Activated CD4-positive, alpha-beta T cell treated with anti-CD3 and anti-CD28 coated beads, Interleukin-2, amount 10 ng/mL, durations not matched to agents 7 days and 5 days (primary cell): ENCODE measurements at regions not wholly inside any gene's neighbourhood (a gene's known extent, or its start where the extent isn't known, plus 50 kb on each side); places are given as distances from the start of the nearest gene placed in this dataset.
"Not testable (repeated sequence)": the region's sequence is repeated elsewhere in the genome, so short reads cannot be mapped to it uniquely, and the experiment has no call there.

Source experiments
- CTCF ChIA-PET: fragments of 350-600 bp; sonication (Branson Sonifier 250); formaldehyde crosslinking; loops from one replicate; lab custom pipeline; 2021; ENCODE audit warnings: antibody characterized with exemption; lab: Charles Lee
- POLR2A ChIA-PET: fragments of 350-600 bp; sonication (Branson Sonifier 250); formaldehyde crosslinking; loops from one replicate; lab custom pipeline; 2021; ENCODE audit warnings: antibody characterized with exemption; lab: Charles Lee
- DNase-seq: peaks from one replicate; pipeline ENCODE4 v3.0.0-alpha.2; 2020
- H3K27ac Mint-ChIP-seq: one replicate; pipeline ENCODE4 v1.8.0; 2021; ENCODE audit warnings: mild to moderate bottlenecking, moderate library complexity, mixed read lengths
- H3K27me3 Mint-ChIP-seq: one replicate; pipeline ENCODE4 v1.8.0; 2021; ENCODE audit warnings: mixed read lengths
- H3K36me3 Mint-ChIP-seq: one replicate; pipeline ENCODE4 v1.8.0; 2021; ENCODE audit warnings: low read depth, mixed read lengths
- H3K4me1 Mint-ChIP-seq: one replicate; pipeline ENCODE4 v1.8.0; 2021; ENCODE audit warnings: mixed read lengths
- H3K4me3 Mint-ChIP-seq: one replicate; pipeline ENCODE4 v1.8.0; 2021; ENCODE audit warnings: mild to moderate bottlenecking, moderate library complexity, mixed read lengths
- H3K9me3 Mint-ChIP-seq: one replicate; pipeline ENCODE4 v1.8.0; 2021; ENCODE audit warnings: mixed read lengths

DNA sequence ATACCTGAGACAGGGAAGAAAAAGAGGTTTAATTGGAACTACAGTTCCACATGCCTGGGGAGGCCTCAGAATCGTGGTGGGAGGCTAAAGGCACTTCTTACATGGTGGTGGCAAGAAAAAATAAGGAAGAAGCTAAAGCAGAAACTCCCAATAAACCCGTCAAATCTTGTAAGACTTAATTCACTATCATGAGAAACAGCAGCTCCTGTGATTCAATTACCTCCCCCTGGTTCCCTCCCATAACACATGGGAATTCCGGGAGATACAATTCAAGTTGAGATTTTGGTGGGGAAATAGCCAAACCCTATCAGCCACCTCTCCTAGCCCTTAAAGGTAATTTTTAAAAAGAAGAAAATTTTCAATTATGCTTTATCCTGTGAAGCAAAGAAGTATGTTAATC is 728.8 kb downstream of the RNF144A start:
- POLR2A ChIA-PET: no interaction called here
- H3K27ac Mint-ChIP-seq: no peak overlapping the region
- no peaks in the 10 kb centered on the region for H3K27me3 Mint-ChIP-seq
- no peak for DNase-seq
- peaks cover 19% of the 10 kb centered on the region for H3K36me3 Mint-ChIP-seq
- no peak overlapping the region for H3K4me3 Mint-ChIP-seq
- H3K9me3 Mint-ChIP-seq: peaks cover 35% of the 10 kb centered on the region
- peaks cover 14% of the 10 kb centered on the region for H3K4me1 Mint-ChIP-seq
- CTCF ChIA-PET: interaction anchor here (1.1 kb wide), 2 partner anchors 30 to 61 kb away, joined by 3 to 4 read pairs; no protein-coding TSS in a partner anchor

DNA sequence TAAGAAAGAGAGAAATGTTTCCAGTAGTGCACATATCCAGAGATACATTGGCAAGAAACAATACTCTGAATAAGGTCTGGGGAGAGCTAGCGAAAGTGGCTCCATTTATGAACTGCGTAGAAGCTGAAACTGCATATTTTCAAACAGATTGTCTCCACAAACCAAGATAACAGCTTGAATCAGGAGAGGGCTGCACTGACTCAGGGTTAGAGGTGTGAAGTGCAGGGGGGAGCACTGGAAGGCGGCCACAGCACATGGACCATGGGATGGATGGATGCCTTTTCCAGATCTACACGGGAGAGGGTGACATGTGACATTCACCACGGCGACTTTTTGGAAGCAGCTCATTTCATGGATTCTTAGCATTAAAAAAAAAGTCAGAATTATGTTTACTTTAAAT is 729.4 kb downstream of the RNF144A start:
- no peak for DNase-seq
- peaks cover 16% of the 10 kb centered on the region for H3K36me3 Mint-ChIP-seq
- ChIA-PET POLR2A (no interaction called here), CTCF (interaction anchor here (0.6 to 1.9 kb wide), 5 partner anchors 8 to 110 kb away, joined by 3 to 7 read pairs (median 4); no protein-coding TSS in a partner anchor)
- H3K27ac Mint-ChIP-seq: no peak overlapping the region
- H3K9me3 Mint-ChIP-seq: peaks cover 34% of the 10 kb centered on the region
- H3K4me3 Mint-ChIP-seq: no peak overlapping the region
- peaks cover 14% of the 10 kb centered on the region for H3K4me1 Mint-ChIP-seq
- H3K27me3 Mint-ChIP-seq: no peaks in the 10 kb centered on the region

DNA sequence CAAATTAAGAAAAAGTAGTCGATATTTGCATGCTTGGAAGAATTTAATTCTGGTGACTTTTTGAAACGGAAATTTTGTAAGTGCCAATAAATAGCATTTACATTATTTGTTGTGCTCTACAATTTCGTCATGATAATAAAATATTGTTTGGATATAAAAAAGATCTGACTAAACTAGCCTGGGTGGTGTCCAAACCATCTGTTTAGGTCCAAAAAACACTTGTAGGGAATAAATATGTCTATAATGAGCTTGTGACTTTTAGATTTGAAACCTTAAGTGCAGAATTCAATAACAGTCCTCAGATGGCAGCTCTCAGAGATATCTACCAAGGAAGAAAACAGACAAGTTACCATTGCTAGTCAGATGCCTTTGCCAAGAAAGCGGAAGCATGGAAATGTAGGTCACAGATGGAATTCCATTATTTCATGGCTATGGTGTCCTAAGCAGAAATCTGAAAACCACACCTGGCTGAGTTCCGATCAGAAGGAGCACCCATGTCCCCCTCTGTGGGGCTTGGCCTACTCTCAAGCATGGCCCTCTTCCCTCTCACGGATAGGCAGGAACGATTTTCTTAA is 731.1 kb downstream of the RNF144A start:
- Mint-ChIP-seq H3K36me3 (peaks cover 13% of the 10 kb centered on the region), H3K4me3 (no peak overlapping the region), H3K9me3 (peaks cover 26% of the 10 kb centered on the region), H3K4me1 (peaks cover 14% of the 10 kb centered on the region), H3K27ac (no peak overlapping the region), H3K27me3 (no peaks in the 10 kb centered on the region)
- DNase-seq: no peak
- POLR2A ChIA-PET: no interaction called here
- CTCF ChIA-PET: interaction anchor here (0.5 to 1.9 kb wide), 2 partner anchors 10 to 538 kb away, joined by 3 to 7 read pairs; no protein-coding TSS in a partner anchor

DNA sequence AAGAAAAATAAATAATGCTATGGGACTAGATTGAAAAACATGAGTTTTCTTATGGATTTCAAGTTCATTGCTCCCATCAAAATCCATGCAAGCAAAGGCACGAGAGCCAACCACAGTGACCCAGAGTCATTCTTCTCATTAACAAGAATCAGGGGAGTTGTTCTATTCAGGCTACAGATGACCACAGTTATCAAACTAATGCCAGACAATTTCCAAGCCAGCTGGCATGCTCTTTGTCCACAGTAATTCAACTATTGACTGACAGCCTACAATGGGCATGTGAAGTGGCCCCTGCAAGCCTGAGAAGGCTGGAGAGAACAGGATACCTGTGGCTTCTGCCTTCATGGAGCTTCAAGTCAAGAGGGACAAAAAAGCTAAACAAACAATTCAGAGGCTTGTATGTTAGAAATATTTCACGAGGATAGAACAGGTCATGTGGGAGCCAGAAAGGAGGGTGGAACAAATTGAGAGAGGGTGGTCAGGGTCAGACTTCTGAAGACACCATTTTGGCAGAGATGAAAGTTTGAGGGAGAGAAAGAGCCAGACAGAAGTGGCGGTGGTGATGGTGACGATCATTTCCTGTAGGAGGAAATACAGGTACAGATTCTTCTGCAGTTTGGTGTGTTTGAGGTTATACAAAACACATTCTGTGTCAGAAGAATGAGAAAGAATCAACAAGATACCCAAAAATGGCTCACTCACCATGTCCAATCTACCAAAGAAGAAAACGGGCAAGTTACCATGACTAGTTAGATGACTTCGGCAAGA is 732.4 kb downstream of the RNF144A start:
- ChIA-PET CTCF (interaction anchor here (0.6 to 1.5 kb wide), 4 partner anchors 10 to 33 kb away, joined by 3 to 4 read pairs (median 4); no protein-coding TSS in a partner anchor), POLR2A (no interaction called here)
- Mint-ChIP-seq H3K9me3 (peaks cover 25% of the 10 kb centered on the region), H3K27me3 (no peaks in the 10 kb centered on the region), H3K36me3 (peaks cover 8% of the 10 kb centered on the region), H3K4me1 (peaks cover 14% of the 10 kb centered on the region), H3K4me3 (no peak overlapping the region), H3K27ac (peak overlapping the region; percentile 63)
- DNase-seq: no peak

DNA sequence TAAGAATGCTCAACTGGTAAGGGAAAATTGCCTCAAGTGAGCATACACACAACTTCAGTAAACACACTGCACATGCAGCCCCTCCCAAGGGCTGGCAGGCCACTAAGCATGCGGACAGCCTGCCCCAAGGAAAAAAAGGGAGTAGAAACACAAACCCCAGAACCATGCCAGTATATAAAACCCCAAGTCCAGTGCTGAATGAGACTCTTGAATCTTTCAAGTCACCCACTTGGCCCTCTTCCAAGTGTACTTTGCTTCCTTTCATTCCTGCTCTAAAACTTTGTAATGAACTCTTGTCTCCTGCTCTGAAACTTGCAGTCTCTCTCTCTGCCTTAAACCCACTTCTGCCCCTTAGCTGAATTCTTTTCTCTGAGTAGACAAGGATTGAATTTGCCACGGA is 736.4 kb downstream of the RNF144A start:
- H3K36me3 Mint-ChIP-seq: peaks cover 8% of the 10 kb centered on the region
- ChIA-PET CTCF (interaction anchor here (1.2 kb wide), 1 partner anchor 16 kb away, joined by 4 read pairs; no protein-coding TSS in a partner anchor), POLR2A (no interaction called here)

DNA sequence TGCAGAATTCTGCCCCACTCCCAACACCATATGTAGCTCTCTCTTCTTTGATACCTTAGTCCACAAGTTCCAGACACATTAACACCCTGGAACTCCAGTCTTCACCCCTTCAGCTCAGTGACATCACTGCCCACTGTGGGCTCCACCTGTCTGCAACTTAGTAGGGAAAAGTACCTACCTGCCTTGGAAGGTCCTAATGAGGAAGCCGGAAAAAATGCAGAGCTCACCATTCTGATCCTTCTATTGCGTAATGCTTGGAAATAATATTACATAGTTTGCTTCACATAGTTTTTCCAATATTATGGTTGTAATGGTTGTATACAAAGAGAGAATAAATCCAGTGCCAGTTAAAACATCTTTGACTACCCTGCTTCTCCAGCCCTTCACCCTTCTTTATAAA is 738.4 kb downstream of the RNF144A start:
- H3K27me3 Mint-ChIP-seq: no peaks in the 10 kb centered on the region
- no peak overlapping the region for H3K4me3 Mint-ChIP-seq
- no peak for DNase-seq
- H3K9me3 Mint-ChIP-seq: peaks cover 43% of the 10 kb centered on the region
- POLR2A ChIA-PET: no interaction called here
- no peak overlapping the region for H3K27ac Mint-ChIP-seq
- H3K4me1 Mint-ChIP-seq: peaks cover 2% of the 10 kb centered on the region
- CTCF ChIA-PET: interaction anchor here (0.8 to 1.2 kb wide), 3 partner anchors 13 to 157 kb away, joined by 3 read pairs; no protein-coding TSS in a partner anchor
- peaks cover 3% of the 10 kb centered on the region for H3K36me3 Mint-ChIP-seq

More for the DNA sequence above, 736.4 kb downstream of the RNF144A start:
- no peak overlapping the region for H3K4me3 Mint-ChIP-seq
- H3K27ac Mint-ChIP-seq: no peak overlapping the region
- H3K4me1 Mint-ChIP-seq: peaks cover 12% of the 10 kb centered on the region
- H3K9me3 Mint-ChIP-seq: peaks cover 38% of the 10 kb centered on the region
- DNase-seq: no peak
- no peaks in the 10 kb centered on the region for H3K27me3 Mint-ChIP-seq

DNA sequence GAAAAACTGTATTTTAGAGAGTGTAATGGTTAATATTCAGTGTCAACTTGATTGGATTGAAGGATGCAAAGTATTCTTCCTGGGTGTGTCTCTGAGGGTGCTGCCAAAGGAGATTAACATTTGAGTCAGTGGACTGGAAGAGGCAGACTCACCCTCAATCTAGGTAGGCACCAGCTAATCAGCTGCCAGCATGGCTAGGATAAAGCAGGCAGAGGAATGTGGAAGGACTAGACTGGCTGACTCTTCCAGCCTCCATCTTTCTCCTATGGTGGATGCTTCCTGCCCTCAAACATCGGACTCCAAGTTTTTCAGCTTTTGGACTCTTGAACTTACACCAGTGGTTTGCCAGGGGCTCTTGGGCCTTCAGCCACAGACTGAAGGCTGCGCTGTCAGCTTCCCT is 740.3 kb downstream of the RNF144A start:
- DNase-seq, H3K27me3 Mint-ChIP-seq, H3K4me3 Mint-ChIP-seq, POLR2A ChIA-PET, H3K4me1 Mint-ChIP-seq, H3K36me3 Mint-ChIP-seq: not testable (repeated sequence)
- H3K27ac Mint-ChIP-seq: peak overlapping the region; percentile 48
- peaks cover 47% of the 10 kb centered on the region for H3K9me3 Mint-ChIP-seq
- CTCF ChIA-PET: interaction anchor here (0.7 to 1.6 kb wide), 3 partner anchors 9 to 88 kb away, joined by 3 to 6 read pairs (median 3); no protein-coding TSS in a partner anchor

DNA sequence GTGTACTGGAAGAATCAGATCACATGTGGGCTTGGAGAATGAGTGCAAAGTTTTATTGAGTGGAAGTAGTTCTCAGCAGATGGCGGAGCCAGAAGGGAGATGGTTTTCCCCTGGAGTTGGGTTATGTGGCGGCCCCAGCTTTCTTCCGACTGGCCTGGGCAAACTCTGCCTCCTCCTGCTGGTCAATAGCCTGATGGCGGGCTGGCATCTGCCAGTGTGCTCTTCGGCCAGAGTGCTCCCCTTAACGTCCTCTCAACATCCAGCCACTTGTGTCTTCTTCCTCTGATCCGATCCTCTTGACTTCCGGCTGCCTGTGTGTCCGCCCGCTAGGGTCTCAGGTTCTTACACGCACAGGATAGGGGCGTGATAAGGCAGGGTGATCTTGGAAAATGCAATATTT is 741.3 kb downstream of the RNF144A start:
- no peaks in the 10 kb centered on the region for H3K4me1 Mint-ChIP-seq
- ChIA-PET CTCF (interaction anchor here (0.7 to 1.6 kb wide), 2 partner anchors 13 to 89 kb away, joined by 3 to 6 read pairs; no protein-coding TSS in a partner anchor), POLR2A (no interaction called here)
- no peak overlapping the region for H3K27ac Mint-ChIP-seq
- peaks cover 47% of the 10 kb centered on the region for H3K9me3 Mint-ChIP-seq
- H3K36me3 Mint-ChIP-seq: no peaks in the 10 kb centered on the region
- H3K4me3 Mint-ChIP-seq: no peak overlapping the region
- no peaks in the 10 kb centered on the region for H3K27me3 Mint-ChIP-seq
- DNase-seq: no peak

DNA sequence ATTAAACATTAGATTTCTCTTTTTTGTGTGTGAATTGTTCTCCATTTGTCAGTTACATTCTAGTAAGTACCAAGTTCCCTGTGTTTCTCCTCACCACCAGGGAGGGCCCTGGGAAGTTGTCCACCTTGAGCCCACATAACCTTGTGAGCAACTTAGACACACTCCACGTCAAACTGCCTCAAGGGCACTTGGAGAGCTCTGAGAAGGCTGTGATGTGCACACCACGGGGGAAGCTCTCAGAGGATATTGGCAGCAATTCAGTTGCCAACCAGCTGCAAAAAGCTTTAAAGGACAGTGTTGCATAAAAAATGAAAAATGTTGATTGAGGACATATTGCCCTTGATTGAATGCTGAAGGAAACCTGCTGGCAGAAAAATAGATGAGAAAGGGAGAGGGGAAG is 743.6 kb downstream of the RNF144A start:
- Mint-ChIP-seq H3K9me3 (peaks cover 37% of the 10 kb centered on the region), H3K4me3 (no peak overlapping the region), H3K4me1 (peaks cover 1% of the 10 kb centered on the region), H3K36me3 (no peaks in the 10 kb centered on the region), H3K27ac (no peak overlapping the region), H3K27me3 (no peaks in the 10 kb centered on the region)
- POLR2A ChIA-PET: no interaction called here
- no peak for DNase-seq
- CTCF ChIA-PET: interaction anchor here (1.0 kb wide), 1 partner anchor 11 kb away, joined by 5 read pairs; no protein-coding TSS in a partner anchor

DNA sequence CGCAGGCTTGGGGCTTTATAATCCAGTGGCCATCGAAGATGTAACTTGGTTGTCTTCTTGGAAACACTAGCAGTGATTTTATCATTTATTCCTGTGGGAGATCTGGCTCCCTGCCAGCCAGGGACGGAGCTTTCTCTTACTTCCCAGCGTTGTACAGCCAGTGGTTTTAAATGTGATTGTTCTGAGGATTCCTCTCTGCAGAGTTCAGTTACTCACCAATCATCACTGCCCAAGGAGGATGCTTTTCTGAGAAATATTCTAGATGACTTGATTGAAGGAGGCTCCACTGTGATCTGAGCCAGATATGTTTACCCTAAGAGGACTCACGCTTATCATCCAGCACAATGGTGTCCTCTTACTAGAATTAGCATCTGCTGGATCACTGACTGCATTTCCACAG is 744.3 kb downstream of the RNF144A start:
- ChIA-PET POLR2A (no interaction called here), CTCF (interaction anchor here (1.0 kb wide), 1 partner anchor 10 kb away, joined by 5 read pairs; no protein-coding TSS in a partner anchor)
- Mint-ChIP-seq H3K9me3 (peaks cover 40% of the 10 kb centered on the region), H3K36me3 (peaks cover 2% of the 10 kb centered on the region), H3K27ac (no peak overlapping the region), H3K4me1 (peaks cover 1% of the 10 kb centered on the region), H3K4me3 (no peak overlapping the region), H3K27me3 (no peaks in the 10 kb centered on the region)
- DNase-seq: no peak

DNA sequence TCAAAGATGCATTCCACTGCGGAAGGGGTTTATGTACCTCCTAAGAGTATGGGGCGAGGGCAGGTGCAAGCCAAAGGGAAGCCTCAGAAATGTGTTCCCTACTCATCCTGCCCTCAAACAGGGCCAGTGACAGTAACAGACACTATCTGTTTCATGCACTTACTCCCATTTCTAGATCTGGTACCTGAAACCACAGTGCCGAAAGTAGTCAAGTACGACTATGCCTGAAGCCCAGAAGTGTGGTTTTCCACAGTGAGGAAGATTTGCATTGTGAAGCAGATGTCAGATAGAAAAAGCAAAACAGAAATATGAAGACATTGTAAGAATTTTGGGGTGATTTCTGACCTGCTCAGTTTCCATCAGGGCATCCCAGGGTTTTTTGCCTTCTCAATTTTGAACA is 748.7 kb downstream of the RNF144A start:
- no peak for DNase-seq
- Mint-ChIP-seq H3K9me3 (peaks cover 17% of the 10 kb centered on the region), H3K4me1 (peaks cover 6% of the 10 kb centered on the region), H3K27ac (no peak overlapping the region), H3K36me3 (peaks cover 6% of the 10 kb centered on the region), H3K4me3 (no peak overlapping the region), H3K27me3 (no peaks in the 10 kb centered on the region)
- ChIA-PET POLR2A (no interaction called here), CTCF (interaction anchor here (0.7 to 1.0 kb wide), 2 partner anchors 8 to 46 kb away, joined by 3 read pairs; no protein-coding TSS in a partner anchor)

DNA sequence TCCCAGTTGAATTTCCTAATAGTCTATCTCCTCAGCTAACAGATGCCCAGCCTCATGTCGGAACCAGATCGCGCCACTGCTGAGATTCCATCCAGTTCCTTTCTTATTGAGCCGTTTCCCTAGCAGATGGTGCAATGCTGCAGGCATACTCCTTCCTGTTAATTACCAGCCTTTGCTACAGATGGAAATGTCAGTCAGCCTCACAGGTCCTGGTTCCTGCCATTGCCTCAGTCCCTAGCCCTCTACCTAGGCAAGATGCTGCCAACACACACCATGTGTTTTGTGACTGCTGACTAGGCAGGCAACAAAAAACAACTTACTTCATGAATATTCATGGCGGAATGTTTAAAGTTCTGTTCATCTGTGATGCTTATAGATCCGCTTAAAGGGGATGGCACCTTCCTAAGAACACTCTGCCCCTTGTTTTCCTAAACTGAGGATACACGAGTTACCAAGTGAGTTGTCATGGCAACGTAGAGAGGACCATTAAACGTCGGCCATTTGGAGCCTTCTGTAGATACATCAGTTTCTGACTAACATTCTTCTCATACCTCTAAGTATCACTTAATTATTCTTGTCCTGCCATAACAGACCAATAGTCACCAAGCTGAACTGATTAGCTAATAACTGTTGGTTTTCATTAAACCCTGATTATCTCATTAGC is 749.5 kb downstream of the RNF144A start:
- no peak for DNase-seq
- Mint-ChIP-seq H3K36me3 (peaks cover 12% of the 10 kb centered on the region), H3K27ac (no peak overlapping the region), H3K4me1 (peaks cover 14% of the 10 kb centered on the region), H3K4me3 (no peak overlapping the region), H3K27me3 (no peaks in the 10 kb centered on the region), H3K9me3 (peaks cover 15% of the 10 kb centered on the region)
- ChIA-PET POLR2A (no interaction called here), CTCF (interaction anchor here (1.0 to 1.2 kb wide), 2 partner anchors 9 to 55 kb away, joined by 3 read pairs; no protein-coding TSS in a partner anchor)
